ENCODE measurements at regions not wholly inside any gene's neighbourhood (a gene's known extent, or its start where the extent isn't known, plus 50 kb on each side); places are given as distances from the start of the nearest gene placed in this dataset.

DNA sequence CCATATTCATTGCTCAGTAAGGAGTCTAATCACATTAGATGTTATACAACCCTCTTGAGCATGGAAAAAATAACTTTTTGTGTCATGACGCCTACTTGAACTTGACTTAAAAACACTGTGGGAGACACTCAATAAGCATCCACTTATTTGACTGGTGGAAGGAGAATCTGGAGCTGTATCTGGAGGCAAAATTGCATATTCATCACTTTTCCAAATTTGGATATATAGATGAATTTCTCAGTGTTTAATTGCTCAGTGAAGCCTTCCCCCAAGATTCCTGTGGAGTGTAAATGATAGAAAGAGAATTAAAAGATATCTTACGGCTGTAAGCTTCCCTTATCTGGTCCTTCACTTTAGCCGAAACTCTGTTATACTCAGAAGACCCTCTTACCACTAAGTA, 610.7 kb upstream of the ADGRL2 start:
- TF ChIP-seq EP300 (conservative IDR thresholded peaks at IDR 0.05; ENCODE audit: poor library complexity, severe bottlenecking) (no peak), TAF1 (IDR thresholded peaks at IDR 0.05; ENCODE audit: low read depth) (no peak), REST (IDR thresholded peaks at IDR 0.05; ENCODE audit: borderline replicate concordance) (no peak), MXI1 (conservative IDR thresholded peaks at IDR 0.05; ENCODE audit: poor library complexity, severe bottlenecking) (no peak)
- no peak overlapping the region for H2AFZ ChIP-seq (ENCODE audit: low read depth, low read length)

DNA sequence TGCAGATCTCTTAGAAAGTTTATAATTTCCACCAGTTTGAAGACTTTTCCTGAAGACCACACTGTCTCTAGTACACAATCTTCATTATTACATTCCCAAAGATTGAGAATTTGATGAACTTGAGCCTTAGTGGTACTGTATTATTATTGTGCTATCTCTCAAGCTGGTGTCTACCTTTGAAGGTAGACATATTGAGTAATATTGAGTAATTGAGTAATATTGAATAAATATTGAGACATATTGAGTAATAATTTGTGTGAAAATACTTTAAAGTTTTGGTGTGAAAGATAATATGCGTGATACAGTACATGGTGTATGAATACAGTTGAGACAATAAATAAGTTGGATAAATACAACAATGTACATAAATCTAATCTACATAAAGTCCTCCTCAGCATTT, 613.1 kb upstream of the ADGRL2 start:
- Histone ChIP-seq H4K20me1 (ENCODE audit: insufficient read depth) (no peaks in the 10 kb centered on the region), H3K4me2 (ENCODE audit: low read length) (no peak overlapping the region), H3K27me3 (ENCODE audit: insufficient read depth, low read depth, low read length) (no peaks in the 10 kb centered on the region), H3K36me3 (ENCODE audit: insufficient read depth, low read length) (no peaks in the 10 kb centered on the region), H3K9me2 (ENCODE audit: insufficient read depth, low read length) (no peaks in the 10 kb centered on the region), H3K4me3 (ENCODE audit: low read length) (no peak overlapping the region), H3F3A (ENCODE audit: insufficient read depth, low read length, poor library complexity, severe bottlenecking) (no peaks in the 10 kb centered on the region), H3K79me2 (replicated peaks; ENCODE audit: insufficient read depth, low read length) (no peaks in the 10 kb centered on the region), H3K9ac (ENCODE audit: low read length) (no peak overlapping the region), H3K9me3 (ENCODE audit: low read length) (no peaks in the 10 kb centered on the region), H2AFZ (ENCODE audit: low read depth, low read length) (no peak overlapping the region), H3K27ac (ENCODE audit: low read length) (no peak overlapping the region)
- no peak for TF ChIP-seq RAD21 (conservative IDR thresholded peaks at IDR 0.05)
- no peak for TF ChIP-seq CTCF (IDR thresholded peaks at IDR 0.05; ENCODE audit: poor library complexity, severe bottlenecking)
- no peak for TF ChIP-seq EZH2 (IDR thresholded peaks at IDR 0.05; ENCODE audit: borderline replicate concordance, insufficient read depth, low read length, poor library complexity, severe bottlenecking)
- TF ChIP-seq EP300 (conservative IDR thresholded peaks at IDR 0.05; ENCODE audit: poor library complexity, severe bottlenecking) = no peak
- no peak for TF ChIP-seq POLR2AphosphoS5 (IDR thresholded peaks at IDR 0.05)
- TF ChIP-seq TAF1 (IDR thresholded peaks at IDR 0.05; ENCODE audit: low read depth) = no peak
- no peak for TF ChIP-seq SMC3 (conservative IDR thresholded peaks at IDR 0.05; ENCODE audit: poor library complexity)

More for the DNA sequence above, 610.7 kb upstream of the ADGRL2 start:
- Histone ChIP-seq H3K27ac (ENCODE audit: low read length) (no peak overlapping the region), H3K27me3 (ENCODE audit: insufficient read depth, low read depth, low read length) (no peaks in the 10 kb centered on the region), H3F3A (ENCODE audit: insufficient read depth, low read length, poor library complexity, severe bottlenecking) (no peaks in the 10 kb centered on the region), H3K9me3 (ENCODE audit: low read length) (peaks cover 4% of the 10 kb centered on the region), H3K9ac (ENCODE audit: low read length) (no peak overlapping the region), H3K9me2 (ENCODE audit: insufficient read depth, low read length) (no peaks in the 10 kb centered on the region), H3K79me2 (replicated peaks; ENCODE audit: insufficient read depth, low read length) (no peaks in the 10 kb centered on the region), H3K4me2 (ENCODE audit: low read length) (no peak overlapping the region), H3K4me3 (ENCODE audit: low read length) (no peak overlapping the region), H3K36me3 (ENCODE audit: insufficient read depth, low read length) (no peaks in the 10 kb centered on the region), H4K20me1 (ENCODE audit: insufficient read depth) (no peaks in the 10 kb centered on the region)

DNA sequence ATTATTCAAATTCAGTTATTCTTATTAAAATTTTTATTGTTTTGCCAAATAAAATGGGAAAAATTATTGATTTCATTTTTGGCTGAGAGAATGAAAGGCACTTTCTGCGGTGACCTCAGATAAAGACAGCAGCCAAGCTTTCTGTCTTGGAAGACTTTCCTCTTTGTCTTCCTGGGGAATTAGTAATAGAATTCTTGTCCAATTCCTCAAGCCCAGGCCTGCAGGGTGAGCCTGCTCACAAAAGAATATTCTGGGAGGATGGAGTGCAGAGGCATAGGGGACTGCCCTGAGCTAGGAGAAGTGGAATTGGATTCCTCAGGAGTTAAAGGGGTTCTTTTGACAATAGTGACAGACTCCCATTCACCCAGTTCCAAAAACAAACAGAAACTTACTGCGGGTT, 614.5 kb upstream of the ADGRL2 start:
- Histone ChIP-seq H3K9me3 (ENCODE audit: low read length) (no peaks in the 10 kb centered on the region), H3K79me2 (replicated peaks; ENCODE audit: insufficient read depth, low read length) (no peaks in the 10 kb centered on the region), H3K4me2 (ENCODE audit: low read length) (no peak overlapping the region), H3K9me2 (ENCODE audit: insufficient read depth, low read length) (no peaks in the 10 kb centered on the region), H3K9ac (ENCODE audit: low read length) (no peak overlapping the region), H3K36me3 (ENCODE audit: insufficient read depth, low read length) (no peaks in the 10 kb centered on the region), H2AFZ (ENCODE audit: low read depth, low read length) (no peak overlapping the region), H3K4me3 (ENCODE audit: low read length) (no peak overlapping the region), H3F3A (ENCODE audit: insufficient read depth, low read length, poor library complexity, severe bottlenecking) (no peaks in the 10 kb centered on the region), H4K20me1 (ENCODE audit: insufficient read depth) (no peaks in the 10 kb centered on the region), H3K27me3 (ENCODE audit: insufficient read depth, low read depth, low read length) (no peaks in the 10 kb centered on the region), H3K27ac (ENCODE audit: low read length) (no peak overlapping the region)
- TF ChIP-seq RAD21 (conservative IDR thresholded peaks at IDR 0.05) = no peak
- no peak for TF ChIP-seq EP300 (conservative IDR thresholded peaks at IDR 0.05; ENCODE audit: poor library complexity, severe bottlenecking)
- TF ChIP-seq EZH2 (IDR thresholded peaks at IDR 0.05; ENCODE audit: borderline replicate concordance, insufficient read depth, low read length, poor library complexity, severe bottlenecking) = no peak
- TF ChIP-seq MXI1 (conservative IDR thresholded peaks at IDR 0.05; ENCODE audit: poor library complexity, severe bottlenecking) = no peak
- TF ChIP-seq SMC3 (conservative IDR thresholded peaks at IDR 0.05; ENCODE audit: poor library complexity) = no peak
- no peak for TF ChIP-seq REST (IDR thresholded peaks at IDR 0.05; ENCODE audit: borderline replicate concordance)
- no peak for TF ChIP-seq POLR2AphosphoS5 (IDR thresholded peaks at IDR 0.05)
- TF ChIP-seq TAF1 (IDR thresholded peaks at IDR 0.05; ENCODE audit: low read depth) = no peak
- TF ChIP-seq CTCF (IDR thresholded peaks at IDR 0.05; ENCODE audit: poor library complexity, severe bottlenecking) = no peak

All from neural cell (in vitro differentiated cells).